ENCODE measurements at regions not wholly inside any gene's neighbourhood (a gene's known extent, or its start where the extent isn't known, plus 50 kb on each side); places are given as distances from the start of the nearest gene placed in this dataset.

DNA sequence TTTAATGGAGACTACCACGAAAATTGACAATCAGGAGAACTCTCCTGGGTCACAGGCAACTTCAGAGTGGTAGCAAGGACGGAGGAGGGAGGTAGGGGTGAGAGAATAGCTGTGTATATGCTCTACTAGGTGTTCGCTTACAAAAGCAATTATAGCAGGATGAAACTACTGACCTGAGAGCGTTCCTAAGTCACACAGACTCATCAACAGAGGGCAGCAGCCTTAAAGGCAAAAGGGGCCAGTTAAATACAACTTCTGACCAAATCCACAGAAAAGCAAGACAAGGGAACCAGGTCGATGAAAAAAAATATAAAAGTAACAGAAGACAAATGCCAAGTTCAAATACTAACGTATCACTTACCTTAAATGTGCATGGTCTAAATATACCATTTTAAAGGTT is 894.6 kb downstream of the PLOD2 start:
- no peak overlapping the region for H3K4me2 ChIP-seq (replicated peaks; ENCODE audit: extremely low read depth, low read length, poor library complexity, severe bottlenecking)
- Mint-ChIP-seq H3K4me3 (no peak overlapping the region), H3K36me3 (no peaks in the 10 kb centered on the region), H3K27me3 (ENCODE audit: low read depth in 3 of 3) (peaks cover 0 to 2% (median 0%) of the 10 kb centered on the region in 3 donors), H3K4me1 (no peaks in the 10 kb centered on the region), H3K27ac (no peak overlapping the region), H3K9me3 (peaks cover 0 to 3% (median 2%) of the 10 kb centered on the region in 7 donors)
- no peak overlapping the region for H3K27ac ChIP-seq (ENCODE audit: low read depth in 1 of 2, low read length in 2 of 2)
- H3K9me3 ChIP-seq (replicated peaks in 1 of 2; ENCODE audit: control insufficient read depth in 1 of 2, insufficient read depth in 1 of 2, low read length in 2 of 2) = peaks cover 8 to 15% of the 10 kb centered on the region in 2 donors
- H2AFZ ChIP-seq (ENCODE audit: insufficient read depth, low read depth, low read length, poor library complexity, severe bottlenecking) = no peak overlapping the region
- TF ChIP-seq, protein P1, sequence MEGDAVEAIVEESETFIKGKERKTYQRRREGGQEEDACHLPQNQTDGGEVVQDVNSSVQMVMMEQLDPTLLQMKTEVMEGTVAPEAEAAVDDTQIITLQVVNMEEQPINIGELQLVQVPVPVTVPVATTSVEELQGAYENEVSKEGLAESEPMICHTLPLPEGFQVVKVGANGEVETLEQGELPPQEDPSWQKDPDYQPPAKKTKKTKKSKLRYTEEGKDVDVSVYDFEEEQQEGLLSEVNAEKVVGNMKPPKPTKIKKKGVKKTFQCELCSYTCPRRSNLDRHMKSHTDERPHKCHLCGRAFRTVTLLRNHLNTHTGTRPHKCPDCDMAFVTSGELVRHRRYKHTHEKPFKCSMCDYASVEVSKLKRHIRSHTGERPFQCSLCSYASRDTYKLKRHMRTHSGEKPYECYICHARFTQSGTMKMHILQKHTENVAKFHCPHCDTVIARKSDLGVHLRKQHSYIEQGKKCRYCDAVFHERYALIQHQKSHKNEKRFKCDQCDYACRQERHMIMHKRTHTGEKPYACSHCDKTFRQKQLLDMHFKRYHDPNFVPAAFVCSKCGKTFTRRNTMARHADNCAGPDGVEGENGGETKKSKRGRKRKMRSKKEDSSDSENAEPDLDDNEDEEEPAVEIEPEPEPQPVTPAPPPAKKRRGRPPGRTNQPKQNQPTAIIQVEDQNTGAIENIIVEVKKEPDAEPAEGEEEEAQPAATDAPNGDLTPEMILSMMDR (IDR thresholded peaks at IDR 0.05) = no peak
- no peak overlapping the region for H3K4me3 ChIP-seq (replicated peaks in 1 of 3; ENCODE audit: low read depth in 2 of 3, low read length in 3 of 3)
- intact Hi-C loops (cut with micrococcal nuclease) = no loop called here
- no peaks in the 10 kb centered on the region for H3K36me3 ChIP-seq (replicated peaks in 1 of 2; ENCODE audit: control insufficient read depth in 1 of 2, insufficient read depth in 2 of 2, low read length in 2 of 2)
- no peaks in the 10 kb centered on the region for H3K4me1 ChIP-seq (ENCODE audit: control insufficient read depth in 1 of 2, insufficient read depth in 2 of 2, low read length in 2 of 2)
- WGBS (ENCODE audit: insufficient coverage) = 80% methylated on average over 2 of the region's 6 CpGs
- no peak overlapping the region for H3K9ac ChIP-seq (ENCODE audit: insufficient read depth, low read length, poor library complexity, severe bottlenecking)
- DNase-seq = no peak
- H3K27me3 ChIP-seq (ENCODE audit: control insufficient read depth in 2 of 2, insufficient read depth in 2 of 2, low read length in 2 of 2) = no peaks in the 10 kb centered on the region
- no peaks in the 10 kb centered on the region for H4K20me1 ChIP-seq (ENCODE audit: insufficient read depth, low read length)
- no peaks in the 10 kb centered on the region for H3K79me2 ChIP-seq (ENCODE audit: insufficient read depth, low read length)

DNA sequence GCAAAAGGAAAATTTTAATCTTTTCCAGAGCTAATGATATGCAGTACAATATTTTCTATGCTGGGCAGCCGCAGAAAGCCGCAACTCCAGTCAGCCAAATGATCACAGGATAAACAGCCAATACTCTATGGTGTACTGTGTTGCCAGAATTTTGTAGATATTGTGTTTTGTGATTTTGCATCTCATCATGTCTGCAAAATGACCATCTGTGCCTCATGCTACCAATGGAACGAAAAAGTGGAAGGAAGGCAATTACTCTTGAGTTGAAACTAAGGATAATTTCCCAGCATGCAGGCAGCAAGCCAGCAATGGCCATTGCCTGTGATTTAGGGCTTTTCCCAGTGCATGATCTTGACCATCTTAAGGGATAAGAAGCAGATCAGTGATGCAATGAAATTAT is 891.9 kb downstream of the PLOD2 start:
- Histone ChIP-seq H3K9ac (ENCODE audit: insufficient read depth, low read length, poor library complexity, severe bottlenecking) (no peak overlapping the region), H3K4me1 (ENCODE audit: control insufficient read depth in 1 of 2, insufficient read depth in 2 of 2, low read length in 2 of 2) (no peaks in the 10 kb centered on the region), H3K4me3 (replicated peaks in 1 of 3; ENCODE audit: low read depth in 2 of 3, low read length in 3 of 3) (no peak overlapping the region), H3K9me3 (replicated peaks in 1 of 2; ENCODE audit: control insufficient read depth in 1 of 2, insufficient read depth in 1 of 2, low read length in 2 of 2) (peaks cover 8 to 15% of the 10 kb centered on the region in 2 donors), H3K79me2 (ENCODE audit: insufficient read depth, low read length) (no peaks in the 10 kb centered on the region), H3K36me3 (replicated peaks in 1 of 2; ENCODE audit: control insufficient read depth in 1 of 2, insufficient read depth in 2 of 2, low read length in 2 of 2) (no peaks in the 10 kb centered on the region), H3K27me3 (ENCODE audit: control insufficient read depth in 2 of 2, insufficient read depth in 2 of 2, low read length in 2 of 2) (no peaks in the 10 kb centered on the region), H3K4me2 (replicated peaks; ENCODE audit: extremely low read depth, low read length, poor library complexity, severe bottlenecking) (no peak overlapping the region), H4K20me1 (ENCODE audit: insufficient read depth, low read length) (no peaks in the 10 kb centered on the region), H2AFZ (ENCODE audit: insufficient read depth, low read depth, low read length, poor library complexity, severe bottlenecking) (no peak overlapping the region), H3K27ac (ENCODE audit: low read depth in 1 of 2, low read length in 2 of 2) (no peak overlapping the region)
- peaks cover 0 to 2% (median 0%) of the 10 kb centered on the region in 3 donors for H3K27me3 Mint-ChIP-seq (ENCODE audit: low read depth in 3 of 3)
- H3K4me1 Mint-ChIP-seq = no peaks in the 10 kb centered on the region
- peaks cover 0 to 2% (median 1%) of the 10 kb centered on the region in 7 donors for H3K9me3 Mint-ChIP-seq
- no peak for DNase-seq
- WGBS (ENCODE audit: insufficient coverage) = no CpG with 5 or more reads among the region's 3 CpGs
- H3K36me3 Mint-ChIP-seq = no peaks in the 10 kb centered on the region
- intact Hi-C loops (cut with micrococcal nuclease) = no loop called here
- TF ChIP-seq, protein P1 (IDR thresholded peaks at IDR 0.05) = no peak
- no peak overlapping the region for H3K27ac Mint-ChIP-seq
- no peak overlapping the region for H3K4me3 Mint-ChIP-seq

Data from CD14-positive monocyte (primary cell).